Esophagus squamous epithelium (tissue), 5 donors: ENCODE measurements at regions not wholly inside any gene's neighbourhood (a gene's known extent, or its start where the extent isn't known, plus 50 kb on each side); places are given as distances from the start of the nearest gene placed in this dataset.

ENCODE experiments used
- DNase-seq: peaks from one replicate; lab custom pipeline; 2025; lab: John Stamatoyannopoulos, UW
- H3K27ac ChIP-seq, 4 donors: fragments of 200-600 bp; sonication (generic); one replicate each; pipeline ENCODE4 v1.5.1; 2016 to 2019; ENCODE audit warnings: mild to moderate bottlenecking in 1 of 4
- H3K27me3 ChIP-seq, 4 donors: fragments of 200-600 bp; sonication (generic); 1 replicate in 3 of 4; 2 replicates in 1 of 4; pipeline versions ENCODE4 v1.5.1 to v1.6.0; 2017 to 2021; ENCODE audit warnings: antibody characterized with exemption in 1 of 4
- H3K36me3 ChIP-seq, 3 donors: fragments of 200-600 bp; sonication (generic); one replicate each; pipeline ENCODE4 v1.5.1; 2016 to 2019
- H3K4me1 ChIP-seq, 3 donors: fragments of 200-600 bp; sonication (generic); one replicate each; pipeline ENCODE4 v1.5.1; 2017 to 2019
- H3K4me3 ChIP-seq, 4 donors: fragments of 200-600 bp; sonication (generic); 1 replicate in 3 of 4; 2 replicates in 1 of 4; pipeline ENCODE4 v1.5.1; 2016 to 2019; ENCODE audit warnings: mild to moderate bottlenecking in 2 of 4, moderate library complexity in 1 of 4
- H3K9me3 ChIP-seq, 3 donors: fragments of 200-600 bp; sonication (generic); one replicate each; pipeline ENCODE4 v1.5.1; 2016 to 2019
- POLR2A ChIP-seq, 4 donors: fragments of 450-650 bp; IDR thresholded peaks; one replicate each; pipeline ENCODE4 v1.6.1; 2017; ENCODE audit warnings: antibody characterized with exemption in 4 of 4, mild to moderate bottlenecking in 4 of 4, moderate library complexity in 3 of 4
- WGBS, 2 donors: methylation state at CpG; one replicate each; pipeline ENCODE4 v1.1.5; 2018; 5-methylcytosine and 5-hydroxymethylcytosine counted together
- intact Hi-C: fragments of 100-400 bp; cut with DNase I; formaldehyde crosslinking; loops from one replicate; pipeline ENCODE4 v1.15.0; 2022
- TF ChIP-seq, protein P1 (sequence below), 6 experiments: fragments of 450-650 bp in 4 of 6; fragments of 200-600 bp in 2 of 6; sonication (generic) in 2 of 6; IDR thresholded peaks; one replicate each; pipeline ENCODE4 v1.5.1; 2016 to 2019; ENCODE audit warnings: antibody characterized with exemption in 6 of 6, mild to moderate bottlenecking in 4 of 6, moderate library complexity in 4 of 6
- donor health status: DM: yes; HTN: yes; CAD: no.

DNA sequence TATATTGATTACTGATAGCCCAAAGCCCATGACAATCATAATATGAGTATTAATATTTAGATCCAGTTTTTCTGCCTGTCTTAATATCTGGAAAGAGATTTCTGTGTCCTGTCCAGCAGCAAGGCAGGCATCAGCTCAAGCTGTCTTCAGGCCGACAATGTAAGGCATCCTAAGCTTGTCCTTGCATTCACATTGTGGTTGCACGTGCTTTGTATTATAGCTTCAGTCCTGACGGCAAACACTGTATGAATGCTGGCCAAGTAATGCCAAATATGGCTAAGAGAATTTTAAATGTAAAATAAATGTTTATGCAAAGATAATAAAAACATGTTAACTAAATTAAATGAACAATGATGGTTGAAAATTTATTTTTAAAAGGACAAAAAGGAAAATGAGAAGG, 255.7 kb upstream of the RPS6KA3 start:
- no peak for TF ChIP-seq POLR2A (IDR thresholded peaks at IDR 0.05)
- TF ChIP-seq, protein P1, sequence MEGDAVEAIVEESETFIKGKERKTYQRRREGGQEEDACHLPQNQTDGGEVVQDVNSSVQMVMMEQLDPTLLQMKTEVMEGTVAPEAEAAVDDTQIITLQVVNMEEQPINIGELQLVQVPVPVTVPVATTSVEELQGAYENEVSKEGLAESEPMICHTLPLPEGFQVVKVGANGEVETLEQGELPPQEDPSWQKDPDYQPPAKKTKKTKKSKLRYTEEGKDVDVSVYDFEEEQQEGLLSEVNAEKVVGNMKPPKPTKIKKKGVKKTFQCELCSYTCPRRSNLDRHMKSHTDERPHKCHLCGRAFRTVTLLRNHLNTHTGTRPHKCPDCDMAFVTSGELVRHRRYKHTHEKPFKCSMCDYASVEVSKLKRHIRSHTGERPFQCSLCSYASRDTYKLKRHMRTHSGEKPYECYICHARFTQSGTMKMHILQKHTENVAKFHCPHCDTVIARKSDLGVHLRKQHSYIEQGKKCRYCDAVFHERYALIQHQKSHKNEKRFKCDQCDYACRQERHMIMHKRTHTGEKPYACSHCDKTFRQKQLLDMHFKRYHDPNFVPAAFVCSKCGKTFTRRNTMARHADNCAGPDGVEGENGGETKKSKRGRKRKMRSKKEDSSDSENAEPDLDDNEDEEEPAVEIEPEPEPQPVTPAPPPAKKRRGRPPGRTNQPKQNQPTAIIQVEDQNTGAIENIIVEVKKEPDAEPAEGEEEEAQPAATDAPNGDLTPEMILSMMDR (IDR thresholded peaks at IDR 0.05), result no peak
- Histone ChIP-seq H3K36me3 (no peaks in the 10 kb centered on the region), H3K4me3 (no peak overlapping the region), H3K4me1 (no peaks in the 10 kb centered on the region), H3K27ac (no peak overlapping the region), H3K27me3 (no peaks in the 10 kb centered on the region), H3K9me3 (no peaks in the 10 kb centered on the region)
- intact Hi-C loops, result no loop called here
- 44 to 77% methylated on average over 2 to 3 of the region's 3 CpGs for WGBS, 2 donors
- DNase-seq, result no peak

DNA sequence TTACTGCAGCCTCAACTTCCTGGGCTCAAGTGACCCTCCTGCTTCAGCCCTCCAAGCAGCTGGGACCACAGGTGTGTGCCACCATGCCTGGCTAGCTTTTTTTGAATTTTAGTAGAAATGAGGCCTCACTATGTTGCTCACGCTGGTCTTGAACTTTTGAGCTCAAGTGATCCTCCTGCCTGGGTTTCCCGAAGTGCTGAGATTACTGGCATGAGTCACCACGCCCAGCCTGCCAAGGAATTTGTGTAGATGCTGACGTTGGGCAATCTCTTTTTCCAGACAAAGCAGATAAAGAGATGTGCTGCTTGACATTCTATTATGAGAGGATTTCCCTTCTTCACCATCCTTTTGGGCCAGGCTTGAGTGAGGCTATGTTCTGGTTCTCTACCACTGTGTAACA, 254.5 kb upstream of the RPS6KA3 start:
- no peak overlapping the region for H3K4me3 ChIP-seq
- H3K27me3 ChIP-seq, result no peaks in the 10 kb centered on the region
- no peaks in the 10 kb centered on the region for H3K4me1 ChIP-seq
- WGBS, 2 donors, result 27% methylated on average over 4 of the region's 4 CpGs; no CpG with 5 or more reads in 1 of the 2 donors
- no peak for DNase-seq
- H3K9me3 ChIP-seq, result no peaks in the 10 kb centered on the region
- TF ChIP-seq, protein P1 (IDR thresholded peaks at IDR 0.05), result no peak
- no peak for TF ChIP-seq POLR2A (IDR thresholded peaks at IDR 0.05)
- H3K36me3 ChIP-seq, result no peaks in the 10 kb centered on the region
- no peak overlapping the region for H3K27ac ChIP-seq
- intact Hi-C loops, result no loop called here

DNA sequence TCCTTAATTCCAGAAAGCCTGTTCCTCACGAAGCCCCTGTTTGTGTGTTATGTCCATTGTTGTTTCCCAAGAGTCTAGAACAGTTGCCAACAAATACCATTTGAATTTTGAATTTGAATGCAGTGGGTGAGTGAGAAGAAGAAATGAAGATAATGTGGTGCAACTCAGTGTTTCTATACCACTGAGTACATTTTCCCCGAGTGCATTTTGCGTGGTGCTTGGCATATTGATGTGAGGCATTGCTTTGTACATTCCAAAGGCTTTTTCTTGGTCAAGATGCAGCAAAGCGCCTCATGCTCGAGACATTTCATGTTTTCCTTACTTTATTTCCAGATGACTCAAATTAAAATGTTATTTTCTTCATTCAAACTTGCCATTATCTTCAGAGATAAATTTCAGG, 253.1 kb upstream of the RPS6KA3 start:
- Histone ChIP-seq H3K27me3 (no peaks in the 10 kb centered on the region), H3K9me3 (no peaks in the 10 kb centered on the region), H3K4me3 (no peak overlapping the region), H3K27ac (no peak overlapping the region), H3K36me3 (no peaks in the 10 kb centered on the region), H3K4me1 (no peaks in the 10 kb centered on the region)
- intact Hi-C loops, result no loop called here
- no peak for TF ChIP-seq POLR2A (IDR thresholded peaks at IDR 0.05)
- TF ChIP-seq, protein P1 (IDR thresholded peaks at IDR 0.05), result no peak
- DNase-seq, result no peak
- 67 to 82% methylated on average over 5 of the region's 5 CpGs for WGBS, 2 donors

DNA sequence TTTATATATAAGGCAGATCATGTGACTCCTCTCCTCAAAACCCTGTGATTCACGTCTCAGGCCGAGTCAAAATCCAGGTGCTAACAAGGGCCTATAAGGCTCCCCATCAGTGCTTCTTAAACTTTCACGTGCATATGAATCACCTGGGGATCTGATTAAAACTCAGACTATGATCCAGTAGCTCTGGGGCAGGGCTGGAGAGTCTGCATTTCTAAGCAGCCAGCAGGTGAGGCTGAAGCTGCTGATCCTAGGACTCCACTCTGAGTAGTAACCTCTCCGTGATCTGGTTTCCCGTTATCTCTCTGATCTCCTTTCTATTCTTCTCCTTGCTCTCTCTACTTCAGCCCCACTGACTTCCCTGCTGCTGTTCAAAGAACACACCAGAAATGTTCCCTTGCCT, 252.4 kb upstream of the RPS6KA3 start:
- Histone ChIP-seq H3K4me1 (no peaks in the 10 kb centered on the region), H3K27me3 (no peaks in the 10 kb centered on the region), H3K27ac (no peak overlapping the region), H3K4me3 (no peak overlapping the region), H3K36me3 (no peaks in the 10 kb centered on the region), H3K9me3 (no peaks in the 10 kb centered on the region)
- DNase-seq, result no peak
- WGBS, 2 donors, result 55 to 58% methylated on average over 2 to 5 of the region's 5 CpGs
- intact Hi-C loops, result no loop called here
- TF ChIP-seq, protein P1 (IDR thresholded peaks at IDR 0.05), result no peak
- no peak for TF ChIP-seq POLR2A (IDR thresholded peaks at IDR 0.05)

DNA sequence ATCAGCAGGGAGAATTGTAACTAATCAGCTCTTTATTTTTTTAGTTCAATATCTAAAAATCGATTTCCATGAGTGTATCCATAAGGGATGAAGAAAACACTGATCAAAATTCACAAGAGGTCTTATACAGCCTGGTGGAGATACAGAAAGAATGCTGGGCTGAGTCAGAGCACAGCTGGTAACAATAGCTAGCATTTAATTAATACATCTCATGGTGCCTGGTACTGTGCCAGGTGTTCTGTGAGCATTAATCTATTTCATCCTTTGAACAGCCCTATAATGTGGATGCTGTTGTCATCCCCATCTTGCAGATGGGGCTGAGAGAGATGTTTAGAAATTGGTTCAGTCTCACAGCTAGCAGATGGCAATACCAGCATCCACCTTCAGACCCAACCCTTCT, 250.9 kb upstream of the RPS6KA3 start:
- no peak for DNase-seq
- intact Hi-C loops, result no loop called here
- no peak for TF ChIP-seq POLR2A (IDR thresholded peaks at IDR 0.05)
- TF ChIP-seq, protein P1 (IDR thresholded peaks at IDR 0.05), result no peak
- H3K36me3 ChIP-seq, result no peaks in the 10 kb centered on the region
- H3K4me3 ChIP-seq, result no peak overlapping the region
- H3K4me1 ChIP-seq, result no peaks in the 10 kb centered on the region
- H3K27ac ChIP-seq, result no peak overlapping the region
- WGBS, 2 donors, result 39 to 56% methylated on average over 1 of the region's 1 CpG
- H3K27me3 ChIP-seq, result no peaks in the 10 kb centered on the region
- no peaks in the 10 kb centered on the region for H3K9me3 ChIP-seq
